WTC11 (cell line): ENCODE measurements at regions not wholly inside any gene's neighbourhood (a gene's known extent, or its start where the extent isn't known, plus 50 kb on each side); places are given as distances from the start of the nearest gene placed in this dataset.

ENCODE experiments used
- ATAC-seq: fragments of 200-7000 bp; cut with Tn5 transposase; 2 replicates; pipeline ENCODE4 v1.10.0; 2021; ENCODE audit warnings: mild to moderate bottlenecking, moderate library complexity
- CTCF ChIA-PET: fragments of 300-600 bp; sonication (Branson Sonifier 250); formaldehyde crosslinking; loops from one replicate; lab custom pipeline; 2021; ENCODE audit warnings: antibody characterized with exemption; lab: Charles Lee
- POLR2A ChIA-PET: fragments of 350-600 bp; sonication (Branson Sonifier 250); formaldehyde crosslinking; loops from one replicate; lab custom pipeline; 2021; ENCODE audit warnings: antibody characterized with exemption; lab: Charles Lee
- DNase-seq: peaks from one replicate; pipeline ENCODE4 v3.0.0; 2021; ENCODE audit warnings: low spot score
- H3K27ac Mint-ChIP-seq: 2 replicates; pipeline ENCODE4 v1.8.0; 2021; ENCODE audit warnings: mixed read lengths
- H3K27me3 Mint-ChIP-seq: 2 replicates; pipeline ENCODE4 v1.8.0; 2021; ENCODE audit warnings: low read depth, mild to moderate bottlenecking, moderate library complexity, mixed read lengths
- H3K36me3 Mint-ChIP-seq: 2 replicates; pipeline ENCODE4 v1.8.0; 2021; ENCODE audit warnings: mixed read lengths
- H3K4me1 Mint-ChIP-seq: 2 replicates; pipeline ENCODE4 v1.8.0; 2022; ENCODE audit warnings: mixed read lengths
- H3K4me3 Mint-ChIP-seq: 2 replicates; pipeline ENCODE4 v1.8.0; 2021; ENCODE audit warnings: mild to moderate bottlenecking, moderate library complexity, mixed read lengths
- H3K9me3 Mint-ChIP-seq: 2 replicates; pipeline ENCODE4 v1.8.0; 2021; ENCODE audit warnings: mixed read lengths
- ATF1 ChIP-seq: sonication (generic); formaldehyde crosslinking; IDR thresholded peaks from 2 replicates; pipeline ENCODE4 v1.8.1; 2023; ENCODE audit warnings: mild to moderate bottlenecking, moderate library complexity, missing genetic modification reagents
- ATF3 ChIP-seq: sonication (generic); formaldehyde crosslinking; conservative IDR thresholded peaks from 2 replicates; pipeline ENCODE4 v1.8.1; 2022; ENCODE audit warnings: mild to moderate bottlenecking, missing genetic modification reagents
- E2F5 ChIP-seq: sonication (generic); formaldehyde crosslinking; IDR thresholded peaks from 2 replicates; pipeline ENCODE4 v1.8.1; 2022; ENCODE audit warnings: mild to moderate bottlenecking, moderate library complexity, missing genetic modification reagents
- FOXP1 ChIP-seq: sonication (generic); formaldehyde crosslinking; IDR thresholded peaks from 2 replicates; pipeline ENCODE4 v1.8.0; 2022; ENCODE audit warnings: missing genetic modification reagents, mild to moderate bottlenecking, moderate library complexity, borderline replicate concordance
- GABPB1 ChIP-seq: sonication (generic); formaldehyde crosslinking; IDR thresholded peaks from 2 replicates; pipeline ENCODE4 v1.8.1; 2023; ENCODE audit warnings: mild to moderate bottlenecking, missing genetic modification reagents
- NR1H2 ChIP-seq: sonication (generic); formaldehyde crosslinking; IDR thresholded peaks from 2 replicates; pipeline ENCODE4 v1.9.0; 2021; ENCODE audit warnings: mild to moderate bottlenecking, moderate library complexity, missing genetic modification reagents
- RELA ChIP-seq: sonication (generic); formaldehyde crosslinking; IDR thresholded peaks from 2 replicates; pipeline ENCODE4 v1.8.1; 2022; ENCODE audit warnings: missing genetic modification reagents, mild to moderate bottlenecking, borderline replicate concordance
- SP1 ChIP-seq: sonication (generic); formaldehyde crosslinking; conservative IDR thresholded peaks from 2 replicates; pipeline ENCODE4 v1.8.1; 2022; ENCODE audit warnings: missing genetic modification reagents
- ZNF121 ChIP-seq: sonication (generic); formaldehyde crosslinking; IDR thresholded peaks from 2 replicates; pipeline ENCODE4 v1.8.0; 2023; ENCODE audit warnings: missing genetic modification reagents
- ZNF138 ChIP-seq: sonication (generic); formaldehyde crosslinking; conservative IDR thresholded peaks from 2 replicates; pipeline ENCODE4 v1.8.1; 2022; ENCODE audit warnings: mild to moderate bottlenecking, moderate library complexity, missing genetic modification reagents
- ZNF416 ChIP-seq: fragments of 250-450 bp; sonication (Bioruptor Pico); IDR thresholded peaks from 2 replicates; pipeline ENCODE4 v1.9.0; 2021; ENCODE audit warnings: mild to moderate bottlenecking, inconsistent platforms
- ZNF671 ChIP-seq: fragments of 250-450 bp; sonication (Bioruptor Pico); IDR thresholded peaks from 2 replicates; pipeline ENCODE4 v1.8.0; 2021; ENCODE audit warnings: mild to moderate bottlenecking
- TF ChIP-seq, protein P1 (sequence below): fragments of 250-450 bp; sonication (Bioruptor Pico); IDR thresholded peaks from 2 replicates; pipeline ENCODE4 v1.9.0; 2021; ENCODE audit warnings: moderate library complexity, mild to moderate bottlenecking, inconsistent platforms, borderline replicate concordance
- TF ChIP-seq, protein P2 (sequence below): fragments of 250-450 bp; sonication (Bioruptor Pico); conservative IDR thresholded peaks from 2 replicates; pipeline ENCODE4 v1.9.0; 2021; ENCODE audit warnings: mild to moderate bottlenecking
- TF ChIP-seq, protein P3 (sequence below): sonication (generic); formaldehyde crosslinking; conservative IDR thresholded peaks from 2 replicates; pipeline ENCODE4 v1.8.1; 2023; ENCODE audit warnings: mild to moderate bottlenecking, low read depth, missing genetic modification reagents, moderate library complexity
- TF ChIP-seq, protein P4 (sequence below): sonication (generic); formaldehyde crosslinking; IDR thresholded peaks from 2 replicates; pipeline ENCODE4 v1.8.0; 2023; ENCODE audit warnings: missing genetic modification reagents, mild to moderate bottlenecking, borderline replicate concordance

DNA sequence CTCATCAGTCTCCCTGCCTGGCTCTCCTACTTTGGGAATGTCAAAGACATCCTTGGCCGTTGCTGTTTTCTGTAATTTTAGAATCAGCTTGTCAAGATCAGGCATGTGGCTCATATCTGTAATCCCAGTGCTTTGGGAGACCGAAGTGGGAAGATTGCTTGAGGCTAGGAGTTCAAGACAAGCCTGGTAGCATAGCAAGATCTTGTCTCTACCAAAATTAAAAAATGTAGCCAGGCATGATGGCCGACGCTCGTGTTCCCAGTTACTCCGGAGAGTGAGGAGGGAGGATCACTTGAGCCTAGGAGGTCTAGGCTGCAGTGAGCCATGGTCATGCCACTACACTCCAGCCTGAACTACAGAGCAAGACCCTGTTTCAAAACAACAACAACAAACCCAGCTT, 144.0 kb upstream of the ATP10A start:
- H3K4me1 Mint-ChIP-seq = no peaks in the 10 kb centered on the region
- no peak overlapping the region for H3K27ac Mint-ChIP-seq
- DNase-seq = no peak
- H3K4me3 Mint-ChIP-seq = no peak overlapping the region
- POLR2A ChIA-PET = no interaction called here
- TF ChIP-seq NR1H2 (CRISPR knock-in tag) = no peak
- no peak for TF ChIP-seq ATF1 (CRISPR knock-in tag)
- TF ChIP-seq ZNF416 = no peak
- TF ChIP-seq ZNF121 (CRISPR knock-in tag) = no peak
- no peak for TF ChIP-seq GABPB1 (CRISPR knock-in tag)
- TF ChIP-seq, protein P1, sequence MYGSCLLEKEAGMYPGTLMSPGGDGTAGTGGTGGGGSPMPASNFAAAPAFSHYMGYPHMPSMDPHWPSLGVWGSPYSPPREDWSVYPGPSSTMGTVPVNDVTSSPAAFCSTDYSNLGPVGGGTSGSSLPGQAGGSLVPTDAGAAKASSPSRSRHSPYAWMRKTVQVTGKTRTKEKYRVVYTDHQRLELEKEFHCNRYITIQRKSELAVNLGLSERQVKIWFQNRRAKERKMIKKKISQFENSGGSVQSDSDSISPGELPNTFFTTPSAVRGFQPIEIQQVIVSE (CRISPR knock-in tag) = no peak
- TF ChIP-seq, protein P2, sequence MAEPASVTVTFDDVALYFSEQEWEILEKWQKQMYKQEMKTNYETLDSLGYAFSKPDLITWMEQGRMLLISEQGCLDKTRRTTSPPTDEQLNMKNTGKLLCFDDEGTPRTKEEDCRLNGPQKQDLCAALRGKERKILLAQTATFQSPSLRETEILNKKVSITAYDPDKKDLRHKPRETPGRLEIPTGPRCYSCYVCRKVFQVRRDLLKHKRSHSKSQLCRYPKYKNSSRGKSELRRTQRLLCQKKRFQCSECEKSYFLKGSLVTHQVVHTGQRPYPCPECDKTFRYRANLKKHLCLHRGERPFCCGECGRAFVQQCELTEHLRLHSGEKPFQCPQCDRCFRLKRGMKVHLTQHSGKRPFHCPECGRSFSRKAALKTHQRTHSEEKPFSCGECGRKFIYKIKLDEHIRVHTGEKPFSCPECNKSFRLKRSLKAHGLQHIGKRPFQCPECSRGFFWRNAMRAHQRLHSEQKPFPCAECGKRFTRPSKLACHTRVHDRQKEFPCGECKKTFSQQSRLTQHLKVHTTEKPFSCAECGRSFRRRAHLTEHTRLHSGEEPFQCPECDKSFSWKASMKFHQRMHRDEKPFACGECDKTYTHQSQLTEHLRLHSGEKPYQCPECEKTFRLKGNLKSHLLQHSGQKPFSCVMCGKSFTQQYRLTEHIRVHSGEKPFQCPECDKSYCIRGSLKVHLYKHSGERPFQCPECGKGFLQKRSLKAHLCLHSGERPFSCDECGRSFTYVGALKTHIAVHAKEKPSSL (CRISPR knock-in tag) = no peak
- TF ChIP-seq, protein P3, sequence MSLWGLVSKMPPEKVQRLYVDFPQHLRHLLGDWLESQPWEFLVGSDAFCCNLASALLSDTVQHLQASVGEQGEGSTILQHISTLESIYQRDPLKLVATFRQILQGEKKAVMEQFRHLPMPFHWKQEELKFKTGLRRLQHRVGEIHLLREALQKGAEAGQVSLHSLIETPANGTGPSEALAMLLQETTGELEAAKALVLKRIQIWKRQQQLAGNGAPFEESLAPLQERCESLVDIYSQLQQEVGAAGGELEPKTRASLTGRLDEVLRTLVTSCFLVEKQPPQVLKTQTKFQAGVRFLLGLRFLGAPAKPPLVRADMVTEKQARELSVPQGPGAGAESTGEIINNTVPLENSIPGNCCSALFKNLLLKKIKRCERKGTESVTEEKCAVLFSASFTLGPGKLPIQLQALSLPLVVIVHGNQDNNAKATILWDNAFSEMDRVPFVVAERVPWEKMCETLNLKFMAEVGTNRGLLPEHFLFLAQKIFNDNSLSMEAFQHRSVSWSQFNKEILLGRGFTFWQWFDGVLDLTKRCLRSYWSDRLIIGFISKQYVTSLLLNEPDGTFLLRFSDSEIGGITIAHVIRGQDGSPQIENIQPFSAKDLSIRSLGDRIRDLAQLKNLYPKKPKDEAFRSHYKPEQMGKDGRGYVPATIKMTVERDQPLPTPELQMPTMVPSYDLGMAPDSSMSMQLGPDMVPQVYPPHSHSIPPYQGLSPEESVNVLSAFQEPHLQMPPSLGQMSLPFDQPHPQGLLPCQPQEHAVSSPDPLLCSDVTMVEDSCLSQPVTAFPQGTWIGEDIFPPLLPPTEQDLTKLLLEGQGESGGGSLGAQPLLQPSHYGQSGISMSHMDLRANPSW = no peak
- TF ChIP-seq ATF3 = no peak
- TF ChIP-seq ZNF138 (CRISPR knock-in tag) = no peak
- TF ChIP-seq E2F5 (CRISPR knock-in tag) = no peak
- TF ChIP-seq SP1 = no peak
- TF ChIP-seq, protein P4, sequence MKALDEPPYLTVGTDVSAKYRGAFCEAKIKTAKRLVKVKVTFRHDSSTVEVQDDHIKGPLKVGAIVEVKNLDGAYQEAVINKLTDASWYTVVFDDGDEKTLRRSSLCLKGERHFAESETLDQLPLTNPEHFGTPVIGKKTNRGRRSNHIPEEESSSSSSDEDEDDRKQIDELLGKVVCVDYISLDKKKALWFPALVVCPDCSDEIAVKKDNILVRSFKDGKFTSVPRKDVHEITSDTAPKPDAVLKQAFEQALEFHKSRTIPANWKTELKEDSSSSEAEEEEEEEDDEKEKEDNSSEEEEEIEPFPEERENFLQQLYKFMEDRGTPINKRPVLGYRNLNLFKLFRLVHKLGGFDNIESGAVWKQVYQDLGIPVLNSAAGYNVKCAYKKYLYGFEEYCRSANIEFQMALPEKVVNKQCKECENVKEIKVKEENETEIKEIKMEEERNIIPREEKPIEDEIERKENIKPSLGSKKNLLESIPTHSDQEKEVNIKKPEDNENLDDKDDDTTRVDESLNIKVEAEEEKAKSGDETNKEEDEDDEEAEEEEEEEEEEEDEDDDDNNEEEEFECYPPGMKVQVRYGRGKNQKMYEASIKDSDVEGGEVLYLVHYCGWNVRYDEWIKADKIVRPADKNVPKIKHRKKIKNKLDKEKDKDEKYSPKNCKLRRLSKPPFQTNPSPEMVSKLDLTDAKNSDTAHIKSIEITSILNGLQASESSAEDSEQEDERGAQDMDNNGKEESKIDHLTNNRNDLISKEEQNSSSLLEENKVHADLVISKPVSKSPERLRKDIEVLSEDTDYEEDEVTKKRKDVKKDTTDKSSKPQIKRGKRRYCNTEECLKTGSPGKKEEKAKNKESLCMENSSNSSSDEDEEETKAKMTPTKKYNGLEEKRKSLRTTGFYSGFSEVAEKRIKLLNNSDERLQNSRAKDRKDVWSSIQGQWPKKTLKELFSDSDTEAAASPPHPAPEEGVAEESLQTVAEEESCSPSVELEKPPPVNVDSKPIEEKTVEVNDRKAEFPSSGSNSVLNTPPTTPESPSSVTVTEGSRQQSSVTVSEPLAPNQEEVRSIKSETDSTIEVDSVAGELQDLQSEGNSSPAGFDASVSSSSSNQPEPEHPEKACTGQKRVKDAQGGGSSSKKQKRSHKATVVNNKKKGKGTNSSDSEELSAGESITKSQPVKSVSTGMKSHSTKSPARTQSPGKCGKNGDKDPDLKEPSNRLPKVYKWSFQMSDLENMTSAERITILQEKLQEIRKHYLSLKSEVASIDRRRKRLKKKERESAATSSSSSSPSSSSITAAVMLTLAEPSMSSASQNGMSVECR = no peak
- no peak for TF ChIP-seq RELA (CRISPR knock-in tag)
- TF ChIP-seq FOXP1 (CRISPR knock-in tag) = no peak
- no peak for TF ChIP-seq ZNF671 (CRISPR knock-in tag)
- ATAC-seq = no peak
- no peaks in the 10 kb centered on the region for H3K9me3 Mint-ChIP-seq
- H3K27me3 Mint-ChIP-seq = no peaks in the 10 kb centered on the region
- H3K36me3 Mint-ChIP-seq = no peaks in the 10 kb centered on the region
- CTCF ChIA-PET = no interaction called here
